ENCODE measurements at regions not wholly inside any gene's neighbourhood (a gene's known extent, or its start where the extent isn't known, plus 50 kb on each side); places are given as distances from the start of the nearest gene placed in this dataset.

DNA sequence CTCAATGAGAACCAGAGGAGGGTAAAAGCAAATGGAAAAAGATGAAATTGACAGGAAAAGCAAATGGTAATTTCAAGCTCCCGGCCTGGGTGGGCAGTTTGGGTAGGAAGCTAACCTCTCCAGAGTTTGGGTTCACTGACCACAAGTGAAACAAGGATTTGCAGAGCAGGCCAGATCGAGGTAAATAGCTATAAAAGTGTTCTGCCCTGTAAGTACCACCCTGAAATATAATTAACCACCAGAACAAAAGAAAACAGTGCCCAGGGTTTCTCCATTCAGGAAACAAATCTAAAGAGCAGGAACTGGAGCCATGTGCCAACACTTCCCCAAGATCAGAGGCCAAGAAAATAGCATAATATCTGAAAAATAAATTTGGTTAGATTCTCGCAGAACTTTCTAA is 276.7 kb upstream of the MEOX2 start:
- DNase-seq (ENCODE audit: low read depth), result no peak
- no peak for TF ChIP-seq CTCF (IDR thresholded peaks at IDR 0.05; ENCODE audit: low read length, missing control alignments)

GRCh38 chr7:15954671-15955354 is 268.3 kb upstream of the MEOX2 start:
- no peak for TF ChIP-seq CTCF (IDR thresholded peaks at IDR 0.05; ENCODE audit: low read length, missing control alignments)
- DNase-seq (ENCODE audit: low read depth), result no peak
- no peak overlapping the region for H3K4me3 ChIP-seq (replicated peaks; ENCODE audit: low read depth, low read length)

More for the DNA sequence above, 276.7 kb upstream of the MEOX2 start:
- no peak overlapping the region for H3K4me3 ChIP-seq (replicated peaks; ENCODE audit: low read depth, low read length)

GRCh38 chr7:15950299-15950698 is 263.8 kb upstream of the MEOX2 start:
- no peak for TF ChIP-seq CTCF (IDR thresholded peaks at IDR 0.05; ENCODE audit: low read length, missing control alignments)
- no peak for DNase-seq (ENCODE audit: low read depth)
- H3K4me3 ChIP-seq (replicated peaks; ENCODE audit: low read depth, low read length), result no peak overlapping the region

- no peak overlapping the region for H3K4me3 ChIP-seq (replicated peaks; ENCODE audit: low read depth, low read length)
- peak; percentile 18 for DNase-seq (ENCODE audit: low read depth)
- no peak for TF ChIP-seq CTCF (IDR thresholded peaks at IDR 0.05; ENCODE audit: low read length, missing control alignments)
These were observed 261.3 kb upstream of the MEOX2 start for GRCh38 chr7:15947754-15948153.

DNA sequence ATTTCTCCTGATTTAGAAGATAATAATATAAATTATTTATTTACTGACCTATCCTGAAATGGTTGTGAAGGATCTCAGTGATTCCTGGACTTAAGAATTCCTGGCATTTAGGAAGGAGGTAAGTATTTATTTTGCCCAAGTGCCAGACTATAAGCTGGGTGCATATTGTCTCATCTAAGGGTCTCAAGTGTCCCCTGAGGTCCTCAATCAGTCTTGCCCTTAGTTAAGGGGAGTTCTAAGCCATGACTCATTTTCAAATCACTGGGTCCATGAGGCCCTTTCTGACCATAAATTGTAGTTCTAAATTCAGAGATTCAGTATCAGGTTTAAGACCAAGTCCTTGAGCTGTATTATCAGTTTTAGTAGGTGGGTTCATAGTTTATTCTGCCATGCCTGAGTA is 251.6 kb upstream of the MEOX2 start:
- no peak overlapping the region for H3K4me3 ChIP-seq (replicated peaks; ENCODE audit: low read depth, low read length)
- no peak for TF ChIP-seq CTCF (IDR thresholded peaks at IDR 0.05; ENCODE audit: low read length, missing control alignments)
- no peak for DNase-seq (ENCODE audit: low read depth)

GRCh38 chr7:15937571-15937970 is 251.1 kb upstream of the MEOX2 start:
- no peak overlapping the region for H3K4me3 ChIP-seq (replicated peaks; ENCODE audit: low read depth, low read length)
- DNase-seq (ENCODE audit: low read depth), result no peak
- no peak for TF ChIP-seq CTCF (IDR thresholded peaks at IDR 0.05; ENCODE audit: low read length, missing control alignments)

- no peak for TF ChIP-seq CTCF (IDR thresholded peaks at IDR 0.05; ENCODE audit: low read length, missing control alignments)
- no peak for DNase-seq (ENCODE audit: low read depth)
- H3K4me3 ChIP-seq (replicated peaks; ENCODE audit: low read depth, low read length), result no peak overlapping the region
These were observed 250.5 kb upstream of the MEOX2 start for GRCh38 chr7:15936991-15937390.

Data from fibroblast of pulmonary artery (primary cell).